ENCODE measurements at regions not wholly inside any gene's neighbourhood (a gene's known extent, or its start where the extent isn't known, plus 50 kb on each side); places are given as distances from the start of the nearest gene placed in this dataset.
"Not testable (repeated sequence)": the region's sequence is repeated elsewhere in the genome, so short reads cannot be mapped to it uniquely, and the experiment has no call there.

- not testable (repeated sequence) for DNase-seq (ENCODE audit: low read depth)
Measured at GRCh38 chr4:79559398-79559797, 151.4 kb upstream of the GK2 start.

- no peak for DNase-seq (ENCODE audit: low read depth)
Measured at GRCh38 chr4:79552311-79552710, 144.3 kb upstream of the GK2 start.

GRCh38 chr4:79551555-79551954 is 143.5 kb upstream of the GK2 start:
- no peak for DNase-seq (ENCODE audit: low read depth)

GRCh38 chr4:79547851-79548250 is 139.8 kb upstream of the GK2 start:
- DNase-seq (ENCODE audit: low read depth) = no peak

GRCh38 chr4:79545292-79545691 is 137.3 kb upstream of the GK2 start:
- not testable (repeated sequence) for DNase-seq (ENCODE audit: low read depth)

GRCh38 chr4:79540143-79540542 is 132.1 kb upstream of the GK2 start:
- DNase-seq (ENCODE audit: low read depth) = no peak

GRCh38 chr4:79535516-79535915 is 127.5 kb upstream of the GK2 start:
- no peak for DNase-seq (ENCODE audit: low read depth)

- DNase-seq (ENCODE audit: low read depth) = peak; percentile 45
Measured at GRCh38 chr4:79528241-79528706, 120.2 kb upstream of the GK2 start.

- DNase-seq (ENCODE audit: low read depth) = no peak
Measured at GRCh38 chr4:79526641-79527565, 118.9 kb upstream of the GK2 start.

GRCh38 chr4:79516114-79516513 is 108.1 kb upstream of the GK2 start:
- no peak for DNase-seq (ENCODE audit: low read depth)

GRCh38 chr4:79514621-79515329 is 106.7 kb upstream of the GK2 start:
- DNase-seq (ENCODE audit: low read depth) = no peak

GRCh38 chr4:79513576-79513975 is 105.5 kb upstream of the GK2 start:
- no peak for DNase-seq (ENCODE audit: low read depth)

GRCh38 chr4:79512363-79512762 is 104.3 kb upstream of the GK2 start:
- no peak for DNase-seq (ENCODE audit: low read depth)

- DNase-seq (ENCODE audit: low read depth) = no peak
Measured at GRCh38 chr4:79502081-79502480, 94.1 kb upstream of the GK2 start.

GRCh38 chr4:79498282-79498681 is 90.3 kb upstream of the GK2 start:
- no peak for DNase-seq (ENCODE audit: low read depth)

- DNase-seq (ENCODE audit: low read depth) = peak; percentile 26
Measured at GRCh38 chr4:79497001-79497400, 89.0 kb upstream of the GK2 start.

GRCh38 chr4:79495447-79495846 is 87.4 kb upstream of the GK2 start:
- DNase-seq (ENCODE audit: low read depth) = no peak

- DNase-seq (ENCODE audit: low read depth) = no peak
Measured at GRCh38 chr4:79492148-79492547, 84.1 kb upstream of the GK2 start.

- DNase-seq (ENCODE audit: low read depth) = no peak
Measured at GRCh38 chr4:79489506-79489905, 81.5 kb upstream of the GK2 start.

GRCh38 chr4:79476196-79476595 is 68.2 kb upstream of the GK2 start:
- DNase-seq (ENCODE audit: low read depth) = no peak

- DNase-seq (ENCODE audit: low read depth) = no peak
Measured at GRCh38 chr4:79473439-79473724, 65.4 kb upstream of the GK2 start.

GRCh38 chr4:79472693-79473438 is 64.8 kb upstream of the GK2 start:
- DNase-seq (ENCODE audit: low read depth) = no peak
